DND-41 (cell line): ENCODE measurements at regions not wholly inside any gene's neighbourhood (a gene's known extent, or its start where the extent isn't known, plus 50 kb on each side); places are given as distances from the start of the nearest gene placed in this dataset.

Experiments used
- CTCF ChIP-seq: IDR thresholded peaks from 2 replicates; pipeline ENCODE4 v1.5.1; 2012; ENCODE audit warnings: borderline replicate concordance, low read length, moderate library complexity, mild to moderate bottlenecking; ENCODE audit not compliant: poor library complexity, severe bottlenecking; ENCODE audit errors: extremely low read depth
- EZH2 ChIP-seq: IDR thresholded peaks from 3 replicates; pipeline ENCODE4 v1.6.1; 2012; ENCODE audit warnings: borderline replicate concordance, low read depth, mild to moderate bottlenecking, moderate library complexity, low read length, inconsistent platforms; ENCODE audit not compliant: severe bottlenecking

- no peak for TF ChIP-seq EZH2
- TF ChIP-seq CTCF: no peak
Observed at GRCh38 chr11:13091373-13091772, 82.3 kb downstream of the RASSF10 start.
